Right cardiac atrium (tissue), 5 donors: ENCODE measurements at regions not wholly inside any gene's neighbourhood (a gene's known extent, or its start where the extent isn't known, plus 50 kb on each side); places are given as distances from the start of the nearest gene placed in this dataset.
"Not testable (repeated sequence)": the region's sequence is repeated elsewhere in the genome, so short reads cannot be mapped to it uniquely, and the experiment has no call there.

ENCODE experiments used
- ATAC-seq, 2 donors: fragments of 200-7000 bp; cut with Tn5 transposase; one replicate each; pipeline versions ENCODE4 v1.8.0 to v1.9.1; 2020; ENCODE audit warnings: moderate library complexity in 2 of 2, mild to moderate bottlenecking in 1 of 2
- DNase-seq, 3 donors: peaks; one replicate each; pipeline ENCODE4 v3.0.0-alpha.2; 2020
- H3K27ac ChIP-seq: one replicate; pipeline ENCODE4 v1.5.1; 2013; ENCODE audit warnings: mild to moderate bottlenecking, low read length, control low read depth, moderate library complexity
- H3K27me3 ChIP-seq: one replicate; pipeline ENCODE4 v1.6.1; 2013; ENCODE audit not compliant: control insufficient read depth, insufficient read depth
- H3K4me1 ChIP-seq: one replicate; pipeline ENCODE4 v1.6.1; 2013; ENCODE audit warnings: low read length; ENCODE audit not compliant: control insufficient read depth, insufficient read depth
- H3K4me3 ChIP-seq: one replicate; pipeline ENCODE4 v1.5.1; 2013; ENCODE audit warnings: low read length, control low read depth
- H3K9me3 ChIP-seq: one replicate; pipeline ENCODE4 v1.6.1; 2013; ENCODE audit warnings: low read length; ENCODE audit not compliant: control insufficient read depth
- WGBS: extraction: QIAGEN DNeasy Blood & Tissue Kit; methylation state at CpG from one replicate; pipeline ENCODE4 v1.1.7; 2013; 5-methylcytosine and 5-hydroxymethylcytosine counted together
- intact Hi-C, 4 donors: fragments of 100-400 bp; cut with DNase I; formaldehyde crosslinking; loops; one replicate each; pipeline versions ENCODE4 v1.11.0 to v1.14.0; 2022 to 2023
- donor health status: healthy with polysubstance abuse.
- donor health status: DM: no; HTN: yes; CAD: no.
- donor health status: DM: no; HTN: no; CAD: no.
- donor health status: DM: no; HTN: yes; CAD: no; lungs with severe emphysema.
- donor health status: DM: yes; HTN: yes; CAD: no.

- Histone ChIP-seq H3K9me3 (no peaks in the 10 kb centered on the region), H3K27ac (no peak overlapping the region), H3K4me1 (peaks cover 7% of the 10 kb centered on the region), H3K4me3 (no peak overlapping the region), H3K27me3 (no peaks in the 10 kb centered on the region)
- intact Hi-C loops, result no loop called here
- ATAC-seq, result no peak
- no peak for DNase-seq
- WGBS, result 94% methylated on average over 7 of the region's 7 CpGs
Observed at GRCh38 chr4:152190907-152191306, 345.0 kb downstream of the FBXW7 start.

GRCh38 chr4:152189451-152190179 lies 346.3 kb downstream of the FBXW7 start:
- H3K9me3 ChIP-seq, result no peaks in the 10 kb centered on the region
- DNase-seq, result no peak
- no peak for ATAC-seq
- intact Hi-C loops, result no loop called here
- H3K4me3 ChIP-seq, result no peak overlapping the region
- no peak overlapping the region for H3K27ac ChIP-seq
- H3K27me3 ChIP-seq, result no peaks in the 10 kb centered on the region
- 68% methylated on average over 4 of the region's 4 CpGs for WGBS
- H3K4me1 ChIP-seq, result peaks cover 7% of the 10 kb centered on the region

- intact Hi-C loops, result no loop called here
- H3K4me1 ChIP-seq, result peaks cover 7% of the 10 kb centered on the region
- H3K9me3 ChIP-seq, result no peaks in the 10 kb centered on the region
- no peaks in the 10 kb centered on the region for H3K27me3 ChIP-seq
- no peak overlapping the region for H3K4me3 ChIP-seq
- ATAC-seq (peak; percentile 38 to 65), DNase-seq (peak in 1 of 3 donors; percentile 54)
- WGBS, result 47% methylated on average over 4 of the region's 4 CpGs
- no peak overlapping the region for H3K27ac ChIP-seq
Observed at GRCh38 chr4:152188801-152189200, 347.1 kb downstream of the FBXW7 start.

- Histone ChIP-seq H3K27ac (no peak overlapping the region), H3K9me3 (no peaks in the 10 kb centered on the region), H3K27me3 (no peaks in the 10 kb centered on the region), H3K4me3 (no peak overlapping the region), H3K4me1 (peaks cover 7% of the 10 kb centered on the region)
- WGBS, result 74% methylated on average over 3 of the region's 3 CpGs
- intact Hi-C loops, result no loop called here
- DNase-seq (peak; percentile 39 to 56 (median 53)), ATAC-seq (peak in 1 of 2 donors; percentile 47)
Observed at GRCh38 chr4:152187693-152188092, 348.2 kb downstream of the FBXW7 start.

GRCh38 chr4:152185786-152186550 lies 349.9 kb downstream of the FBXW7 start:
- Histone ChIP-seq H3K4me3 (no peak overlapping the region), H3K4me1 (peaks cover 7% of the 10 kb centered on the region), H3K27me3 (no peaks in the 10 kb centered on the region), H3K9me3 (no peaks in the 10 kb centered on the region), H3K27ac (no peak overlapping the region)
- WGBS, result 85% methylated on average over 8 of the region's 8 CpGs
- intact Hi-C loops, result no loop called here
- ATAC-seq, result no peak
- DNase-seq, result no peak

- intact Hi-C loops, result no loop called here
- H3K27me3 ChIP-seq, result no peaks in the 10 kb centered on the region
- DNase-seq (no peak), ATAC-seq (no peak)
- no peaks in the 10 kb centered on the region for H3K4me1 ChIP-seq
- no peak overlapping the region for H3K27ac ChIP-seq
- H3K9me3 ChIP-seq, result no peaks in the 10 kb centered on the region
- H3K4me3 ChIP-seq, result no peak overlapping the region
- WGBS, result 91% methylated on average over 7 of the region's 7 CpGs
Observed at GRCh38 chr4:152181150-152181549, 354.7 kb downstream of the FBXW7 start.

GRCh38 chr4:152180369-152180768 lies 355.5 kb downstream of the FBXW7 start:
- H3K4me3 ChIP-seq, result no peak overlapping the region
- H3K9me3 ChIP-seq, result no peaks in the 10 kb centered on the region
- no peaks in the 10 kb centered on the region for H3K4me1 ChIP-seq
- DNase-seq (no peak), ATAC-seq (no peak)
- no peaks in the 10 kb centered on the region for H3K27me3 ChIP-seq
- WGBS, result 88% methylated on average over 2 of the region's 2 CpGs
- intact Hi-C loops, result no loop called here
- H3K27ac ChIP-seq, result no peak overlapping the region

GRCh38 chr4:152177538-152177937 lies 358.4 kb downstream of the FBXW7 start:
- H3K4me3 ChIP-seq, H3K4me1 ChIP-seq, H3K27me3 ChIP-seq, DNase-seq, intact Hi-C loops, H3K27ac ChIP-seq, ATAC-seq, H3K9me3 ChIP-seq: not testable (repeated sequence)

- no peak for ATAC-seq
- Histone ChIP-seq H3K4me1 (no peaks in the 10 kb centered on the region), H3K27me3 (no peaks in the 10 kb centered on the region), H3K27ac (no peak overlapping the region), H3K4me3 (no peak overlapping the region), H3K9me3 (no peaks in the 10 kb centered on the region)
- intact Hi-C loops, result no loop called here
- 64% methylated on average over 3 of the region's 3 CpGs for WGBS
- DNase-seq, result no peak
Observed at GRCh38 chr4:152176627-152177214, 359.2 kb downstream of the FBXW7 start.

GRCh38 chr4:152175586-152175985 lies 360.3 kb downstream of the FBXW7 start:
- intact Hi-C loops, result no loop called here
- DNase-seq (no peak), ATAC-seq (no peak)
- WGBS, result 93% methylated on average over 2 of the region's 2 CpGs
- Histone ChIP-seq H3K9me3 (no peaks in the 10 kb centered on the region), H3K27me3 (no peaks in the 10 kb centered on the region), H3K27ac (no peak overlapping the region), H3K4me3 (no peak overlapping the region), H3K4me1 (no peaks in the 10 kb centered on the region)

GRCh38 chr4:152172146-152172545 lies 363.7 kb downstream of the FBXW7 start:
- Histone ChIP-seq H3K9me3 (no peaks in the 10 kb centered on the region), H3K27me3 (no peaks in the 10 kb centered on the region), H3K4me3 (no peak overlapping the region), H3K27ac (no peak overlapping the region), H3K4me1 (no peaks in the 10 kb centered on the region)
- DNase-seq, result no peak
- 84% methylated on average over 6 of the region's 6 CpGs for WGBS
- intact Hi-C loops, result no loop called here
- no peak for ATAC-seq
